ENCODE measurements at regions not wholly inside any gene's neighbourhood (a gene's known extent, or its start where the extent isn't known, plus 50 kb on each side); places are given as distances from the start of the nearest gene placed in this dataset.

GRCh38 chr3:1529676-1530075 lies 436.9 kb downstream of the CNTN6 start:
- no peak overlapping the region for H3K27ac Mint-ChIP-seq
- H3K27me3 Mint-ChIP-seq = no peaks in the 10 kb centered on the region
- ChIA-PET POLR2A (no interaction called here), CTCF (no interaction called here)
- no peak for ATAC-seq (ENCODE audit: low read depth)
- no peak overlapping the region for H3K4me3 Mint-ChIP-seq
- intact Hi-C loops (cut with micrococcal nuclease) = no loop called here
- H3K4me1 Mint-ChIP-seq = peaks cover 2% of the 10 kb centered on the region
- TF ChIP-seq CTCF (IDR thresholded peaks at IDR 0.05) = no peak
- no peaks in the 10 kb centered on the region for H3K36me3 Mint-ChIP-seq (ENCODE audit: low read depth)
- no peak for DNase-seq
- H3K9me3 Mint-ChIP-seq = no peaks in the 10 kb centered on the region

- intact Hi-C loops (cut with micrococcal nuclease) = no loop called here
- H3K4me3 Mint-ChIP-seq = no peak overlapping the region
- no peak overlapping the region for H3K27ac Mint-ChIP-seq
- TF ChIP-seq CTCF (IDR thresholded peaks at IDR 0.05) = no peak
- no peaks in the 10 kb centered on the region for H3K27me3 Mint-ChIP-seq
- DNase-seq = no peak
- no peak for ATAC-seq (ENCODE audit: low read depth)
- peaks cover under 1% of the 10 kb centered on the region for H3K9me3 Mint-ChIP-seq
- ChIA-PET POLR2A (no interaction called here), CTCF (no interaction called here)
- H3K4me1 Mint-ChIP-seq = peaks cover 2% of the 10 kb centered on the region
- no peaks in the 10 kb centered on the region for H3K36me3 Mint-ChIP-seq (ENCODE audit: low read depth)
Measured at GRCh38 chr3:1531981-1532380, 439.2 kb downstream of the CNTN6 start.

- intact Hi-C loops (cut with micrococcal nuclease) = no loop called here
- no peaks in the 10 kb centered on the region for H3K27me3 Mint-ChIP-seq
- no peak overlapping the region for H3K4me3 Mint-ChIP-seq
- H3K36me3 Mint-ChIP-seq (ENCODE audit: low read depth) = no peaks in the 10 kb centered on the region
- no peak for TF ChIP-seq CTCF (IDR thresholded peaks at IDR 0.05)
- DNase-seq (no peak), ATAC-seq (ENCODE audit: low read depth) (no peak)
- H3K27ac Mint-ChIP-seq = no peak overlapping the region
- CTCF ChIA-PET = no interaction called here
- peaks cover 4% of the 10 kb centered on the region for H3K9me3 Mint-ChIP-seq
- H3K4me1 Mint-ChIP-seq = peaks cover 2% of the 10 kb centered on the region
- POLR2A ChIA-PET = no interaction called here
Measured at GRCh38 chr3:1532935-1533606, 440.2 kb downstream of the CNTN6 start.

DNA sequence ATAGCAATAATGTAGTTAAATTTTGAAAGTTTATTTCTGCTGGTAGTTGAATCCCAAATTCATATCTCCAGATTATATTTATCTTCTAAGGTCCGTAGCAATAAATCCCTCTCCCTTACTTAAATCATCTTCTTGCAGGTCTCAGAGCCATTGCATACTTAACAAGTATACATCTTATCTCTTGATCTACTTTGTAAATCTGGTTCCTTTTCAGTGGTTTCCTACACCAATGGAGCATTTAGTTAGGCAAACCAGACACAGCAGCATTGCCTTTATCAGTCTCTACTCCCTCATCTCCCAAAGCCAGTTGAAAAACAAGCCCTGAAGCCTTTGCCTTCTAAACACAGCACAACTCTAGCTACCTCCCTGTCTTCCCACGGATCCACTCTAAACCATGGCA lies 440.9 kb downstream of the CNTN6 start:
- peaks cover 4% of the 10 kb centered on the region for H3K9me3 Mint-ChIP-seq
- H3K27ac Mint-ChIP-seq = no peak overlapping the region
- ATAC-seq (ENCODE audit: low read depth) = no peak
- POLR2A ChIA-PET = no interaction called here
- no peak overlapping the region for H3K4me3 Mint-ChIP-seq
- DNase-seq = no peak
- H3K36me3 Mint-ChIP-seq (ENCODE audit: low read depth) = no peaks in the 10 kb centered on the region
- intact Hi-C loops (cut with micrococcal nuclease) = no loop called here
- no peaks in the 10 kb centered on the region for H3K27me3 Mint-ChIP-seq
- H3K4me1 Mint-ChIP-seq = peaks cover 2% of the 10 kb centered on the region
- TF ChIP-seq CTCF (IDR thresholded peaks at IDR 0.05) = no peak
- CTCF ChIA-PET = no interaction called here

DNA sequence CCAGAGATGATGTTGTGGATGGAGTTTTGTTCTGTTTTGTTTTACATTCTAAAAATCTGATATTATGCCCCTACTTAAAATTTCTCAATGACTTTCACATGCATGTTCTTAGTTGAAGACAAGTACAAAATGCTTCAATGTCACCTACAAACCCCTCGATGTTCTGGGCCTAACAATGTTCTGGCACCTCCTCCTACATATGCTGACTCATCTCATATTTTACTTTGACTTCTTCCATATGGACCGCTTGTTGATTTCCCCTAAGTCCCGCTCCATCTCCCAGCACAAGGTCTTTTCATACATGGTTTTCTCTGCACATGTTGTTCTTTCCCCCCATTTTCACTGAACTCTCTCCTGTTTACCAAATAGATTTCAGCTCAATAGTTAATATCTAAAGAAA lies 441.4 kb downstream of the CNTN6 start:
- Mint-ChIP-seq H3K9me3 (peaks cover 4% of the 10 kb centered on the region), H3K27me3 (no peaks in the 10 kb centered on the region), H3K4me3 (no peak overlapping the region), H3K4me1 (peaks cover 2% of the 10 kb centered on the region), H3K27ac (no peak overlapping the region), H3K36me3 (ENCODE audit: low read depth) (no peaks in the 10 kb centered on the region)
- CTCF ChIA-PET = no interaction called here
- POLR2A ChIA-PET = no interaction called here
- no peak for TF ChIP-seq CTCF (IDR thresholded peaks at IDR 0.05)
- ATAC-seq (ENCODE audit: low read depth) = no peak
- intact Hi-C loops (cut with micrococcal nuclease) = no loop called here
- DNase-seq = no peak
